Muscle layer of colon (tissue), 2 donors: ENCODE measurements at regions not wholly inside any gene's neighbourhood (a gene's known extent, or its start where the extent isn't known, plus 50 kb on each side); places are given as distances from the start of the nearest gene placed in this dataset.

Source experiments
- H3K27ac ChIP-seq: one replicate; pipeline ENCODE4 v1.7.0; 2013; ENCODE audit warnings: low read depth, mild to moderate bottlenecking, low read length, moderate library complexity
- H3K27me3 ChIP-seq, 2 donors: one replicate each; pipeline ENCODE4 v1.7.0; 2013; ENCODE audit warnings: low read length in 2 of 2, mild to moderate bottlenecking in 2 of 2; ENCODE audit not compliant: insufficient read depth in 2 of 2, control insufficient read depth in 1 of 2
- H3K36me3 ChIP-seq: one replicate; pipeline ENCODE4 v1.7.0; 2013; ENCODE audit warnings: mild to moderate bottlenecking, low read length; ENCODE audit not compliant: insufficient read depth
- H3K4me1 ChIP-seq: one replicate; pipeline ENCODE4 v1.7.0; 2013; ENCODE audit warnings: mild to moderate bottlenecking, low read length; ENCODE audit not compliant: insufficient read depth
- H3K4me3 ChIP-seq, 2 donors: one replicate each; pipeline ENCODE4 v1.7.0; 2013; ENCODE audit warnings: low read length in 2 of 2, low read depth in 1 of 2, mild to moderate bottlenecking in 1 of 2, moderate library complexity in 1 of 2
- H3K9ac ChIP-seq: one replicate; pipeline ENCODE4 v1.7.0; 2013; ENCODE audit warnings: low read length
- H3K9me3 ChIP-seq: one replicate; pipeline ENCODE4 v1.7.0; 2013; ENCODE audit warnings: mild to moderate bottlenecking, low read length
- donor health status: abdominal sarcoma.
- donor health status: Adenocarcinoma of cecum.

- no peak overlapping the region for H3K27ac ChIP-seq
Observed at GRCh38 chr5:98490348-98490747, 283.1 kb upstream of the RGMB start.

GRCh38 chr5:98492258-98492657 is 281.2 kb upstream of the RGMB start:
- Histone ChIP-seq H3K4me3 (no peak overlapping the region), H3K27me3 (no peaks in the 10 kb centered on the region), H3K36me3 (no peaks in the 10 kb centered on the region), H3K4me1 (no peaks in the 10 kb centered on the region), H3K9me3 (no peaks in the 10 kb centered on the region), H3K27ac (no peak overlapping the region), H3K9ac (no peak overlapping the region)

More at GRCh38 chr5:98490348-98490747, 283.1 kb upstream of the RGMB start:
- H3K9ac ChIP-seq, result no peak overlapping the region
- H3K27me3 ChIP-seq, result no peaks in the 10 kb centered on the region
- no peak overlapping the region for H3K4me3 ChIP-seq
- no peaks in the 10 kb centered on the region for H3K9me3 ChIP-seq
- no peaks in the 10 kb centered on the region for H3K4me1 ChIP-seq
- H3K36me3 ChIP-seq, result no peaks in the 10 kb centered on the region

- H3K27me3 ChIP-seq, result no peaks in the 10 kb centered on the region
- H3K9ac ChIP-seq, result no peak overlapping the region
- no peaks in the 10 kb centered on the region for H3K9me3 ChIP-seq
- no peak overlapping the region for H3K27ac ChIP-seq
- H3K4me3 ChIP-seq, result no peak overlapping the region
- H3K36me3 ChIP-seq, result no peaks in the 10 kb centered on the region
- no peaks in the 10 kb centered on the region for H3K4me1 ChIP-seq
Observed at GRCh38 chr5:98497418-98497817, 276.0 kb upstream of the RGMB start.

- Histone ChIP-seq H3K4me1 (no peaks in the 10 kb centered on the region), H3K9me3 (no peaks in the 10 kb centered on the region), H3K36me3 (no peaks in the 10 kb centered on the region), H3K4me3 (no peak overlapping the region), H3K27ac (no peak overlapping the region), H3K9ac (no peak overlapping the region), H3K27me3 (no peaks in the 10 kb centered on the region)
Observed at GRCh38 chr5:98498028-98498427, 275.4 kb upstream of the RGMB start.

GRCh38 chr5:98499892-98500291 is 273.6 kb upstream of the RGMB start:
- no peak overlapping the region for H3K4me3 ChIP-seq
- no peaks in the 10 kb centered on the region for H3K36me3 ChIP-seq
- H3K9ac ChIP-seq, result no peak overlapping the region
- H3K27ac ChIP-seq, result no peak overlapping the region
- H3K4me1 ChIP-seq, result no peaks in the 10 kb centered on the region
- no peaks in the 10 kb centered on the region for H3K9me3 ChIP-seq
- no peaks in the 10 kb centered on the region for H3K27me3 ChIP-seq

GRCh38 chr5:98500811-98501210 is 272.7 kb upstream of the RGMB start:
- no peaks in the 10 kb centered on the region for H3K9me3 ChIP-seq
- H3K4me3 ChIP-seq, result no peak overlapping the region
- no peaks in the 10 kb centered on the region for H3K27me3 ChIP-seq
- H3K27ac ChIP-seq, result no peak overlapping the region
- no peak overlapping the region for H3K9ac ChIP-seq
- H3K36me3 ChIP-seq, result no peaks in the 10 kb centered on the region
- H3K4me1 ChIP-seq, result no peaks in the 10 kb centered on the region

- Histone ChIP-seq H3K36me3 (no peaks in the 10 kb centered on the region), H3K4me3 (no peak overlapping the region), H3K27ac (no peak overlapping the region), H3K9ac (no peak overlapping the region), H3K9me3 (no peaks in the 10 kb centered on the region), H3K27me3 (no peaks in the 10 kb centered on the region), H3K4me1 (no peaks in the 10 kb centered on the region)
Observed at GRCh38 chr5:98503616-98504015, 269.8 kb upstream of the RGMB start.

- H3K9me3 ChIP-seq, result no peaks in the 10 kb centered on the region
- H3K4me3 ChIP-seq, result no peak overlapping the region
- no peak overlapping the region for H3K27ac ChIP-seq
- no peaks in the 10 kb centered on the region for H3K27me3 ChIP-seq
- no peak overlapping the region for H3K9ac ChIP-seq
- H3K4me1 ChIP-seq, result no peaks in the 10 kb centered on the region
- no peaks in the 10 kb centered on the region for H3K36me3 ChIP-seq
Observed at GRCh38 chr5:98504505-98504904, 269.0 kb upstream of the RGMB start.

- Histone ChIP-seq H3K27me3 (no peaks in the 10 kb centered on the region), H3K9me3 (no peaks in the 10 kb centered on the region), H3K9ac (no peak overlapping the region), H3K4me1 (no peaks in the 10 kb centered on the region), H3K36me3 (no peaks in the 10 kb centered on the region), H3K4me3 (no peak overlapping the region), H3K27ac (no peak overlapping the region)
Observed at GRCh38 chr5:98510143-98510985, 263.1 kb upstream of the RGMB start.

GRCh38 chr5:98513380-98513779 is 260.1 kb upstream of the RGMB start:
- no peaks in the 10 kb centered on the region for H3K27me3 ChIP-seq
- H3K36me3 ChIP-seq, result no peaks in the 10 kb centered on the region
- H3K27ac ChIP-seq, result no peak overlapping the region
- no peaks in the 10 kb centered on the region for H3K9me3 ChIP-seq
- H3K4me3 ChIP-seq, result no peak overlapping the region
- H3K9ac ChIP-seq, result no peak overlapping the region
- no peaks in the 10 kb centered on the region for H3K4me1 ChIP-seq

- Histone ChIP-seq H3K27ac (no peak overlapping the region), H3K27me3 (no peaks in the 10 kb centered on the region), H3K9me3 (no peaks in the 10 kb centered on the region), H3K9ac (no peak overlapping the region), H3K4me1 (no peaks in the 10 kb centered on the region), H3K36me3 (no peaks in the 10 kb centered on the region), H3K4me3 (no peak overlapping the region)
Observed at GRCh38 chr5:98514215-98514614, 259.2 kb upstream of the RGMB start.

- Histone ChIP-seq H3K4me1 (no peaks in the 10 kb centered on the region), H3K9me3 (no peaks in the 10 kb centered on the region), H3K4me3 (no peak overlapping the region), H3K9ac (no peak overlapping the region), H3K27me3 (no peaks in the 10 kb centered on the region), H3K36me3 (no peaks in the 10 kb centered on the region), H3K27ac (no peak overlapping the region)
Observed at GRCh38 chr5:98516701-98517100, 256.8 kb upstream of the RGMB start.
